ENCODE measurements at regions not wholly inside any gene's neighbourhood (a gene's known extent, or its start where the extent isn't known, plus 50 kb on each side); places are given as distances from the start of the nearest gene placed in this dataset.

DNA sequence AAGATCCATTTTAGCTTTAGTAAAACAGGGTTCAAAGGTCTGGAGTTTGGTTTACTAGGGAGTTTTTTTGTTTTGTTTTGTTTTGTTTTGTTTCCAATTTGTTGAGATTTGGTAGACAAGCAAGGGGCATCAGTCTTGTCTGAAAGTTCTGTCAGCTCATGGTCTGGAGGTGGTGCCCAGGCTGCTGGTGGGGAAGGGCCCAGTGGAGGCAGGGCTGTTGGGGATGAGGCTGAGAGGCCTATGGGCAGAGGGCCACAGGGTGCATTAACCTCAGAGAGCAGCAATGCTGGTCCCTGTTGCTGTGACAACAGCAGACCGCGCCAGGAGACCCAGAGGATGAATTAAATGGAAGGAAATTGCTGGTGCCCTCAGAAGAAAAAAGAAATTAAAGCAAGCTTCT is 174.5 kb downstream of the FGF1 start (continued):
- TF ChIP-seq, protein P1, sequence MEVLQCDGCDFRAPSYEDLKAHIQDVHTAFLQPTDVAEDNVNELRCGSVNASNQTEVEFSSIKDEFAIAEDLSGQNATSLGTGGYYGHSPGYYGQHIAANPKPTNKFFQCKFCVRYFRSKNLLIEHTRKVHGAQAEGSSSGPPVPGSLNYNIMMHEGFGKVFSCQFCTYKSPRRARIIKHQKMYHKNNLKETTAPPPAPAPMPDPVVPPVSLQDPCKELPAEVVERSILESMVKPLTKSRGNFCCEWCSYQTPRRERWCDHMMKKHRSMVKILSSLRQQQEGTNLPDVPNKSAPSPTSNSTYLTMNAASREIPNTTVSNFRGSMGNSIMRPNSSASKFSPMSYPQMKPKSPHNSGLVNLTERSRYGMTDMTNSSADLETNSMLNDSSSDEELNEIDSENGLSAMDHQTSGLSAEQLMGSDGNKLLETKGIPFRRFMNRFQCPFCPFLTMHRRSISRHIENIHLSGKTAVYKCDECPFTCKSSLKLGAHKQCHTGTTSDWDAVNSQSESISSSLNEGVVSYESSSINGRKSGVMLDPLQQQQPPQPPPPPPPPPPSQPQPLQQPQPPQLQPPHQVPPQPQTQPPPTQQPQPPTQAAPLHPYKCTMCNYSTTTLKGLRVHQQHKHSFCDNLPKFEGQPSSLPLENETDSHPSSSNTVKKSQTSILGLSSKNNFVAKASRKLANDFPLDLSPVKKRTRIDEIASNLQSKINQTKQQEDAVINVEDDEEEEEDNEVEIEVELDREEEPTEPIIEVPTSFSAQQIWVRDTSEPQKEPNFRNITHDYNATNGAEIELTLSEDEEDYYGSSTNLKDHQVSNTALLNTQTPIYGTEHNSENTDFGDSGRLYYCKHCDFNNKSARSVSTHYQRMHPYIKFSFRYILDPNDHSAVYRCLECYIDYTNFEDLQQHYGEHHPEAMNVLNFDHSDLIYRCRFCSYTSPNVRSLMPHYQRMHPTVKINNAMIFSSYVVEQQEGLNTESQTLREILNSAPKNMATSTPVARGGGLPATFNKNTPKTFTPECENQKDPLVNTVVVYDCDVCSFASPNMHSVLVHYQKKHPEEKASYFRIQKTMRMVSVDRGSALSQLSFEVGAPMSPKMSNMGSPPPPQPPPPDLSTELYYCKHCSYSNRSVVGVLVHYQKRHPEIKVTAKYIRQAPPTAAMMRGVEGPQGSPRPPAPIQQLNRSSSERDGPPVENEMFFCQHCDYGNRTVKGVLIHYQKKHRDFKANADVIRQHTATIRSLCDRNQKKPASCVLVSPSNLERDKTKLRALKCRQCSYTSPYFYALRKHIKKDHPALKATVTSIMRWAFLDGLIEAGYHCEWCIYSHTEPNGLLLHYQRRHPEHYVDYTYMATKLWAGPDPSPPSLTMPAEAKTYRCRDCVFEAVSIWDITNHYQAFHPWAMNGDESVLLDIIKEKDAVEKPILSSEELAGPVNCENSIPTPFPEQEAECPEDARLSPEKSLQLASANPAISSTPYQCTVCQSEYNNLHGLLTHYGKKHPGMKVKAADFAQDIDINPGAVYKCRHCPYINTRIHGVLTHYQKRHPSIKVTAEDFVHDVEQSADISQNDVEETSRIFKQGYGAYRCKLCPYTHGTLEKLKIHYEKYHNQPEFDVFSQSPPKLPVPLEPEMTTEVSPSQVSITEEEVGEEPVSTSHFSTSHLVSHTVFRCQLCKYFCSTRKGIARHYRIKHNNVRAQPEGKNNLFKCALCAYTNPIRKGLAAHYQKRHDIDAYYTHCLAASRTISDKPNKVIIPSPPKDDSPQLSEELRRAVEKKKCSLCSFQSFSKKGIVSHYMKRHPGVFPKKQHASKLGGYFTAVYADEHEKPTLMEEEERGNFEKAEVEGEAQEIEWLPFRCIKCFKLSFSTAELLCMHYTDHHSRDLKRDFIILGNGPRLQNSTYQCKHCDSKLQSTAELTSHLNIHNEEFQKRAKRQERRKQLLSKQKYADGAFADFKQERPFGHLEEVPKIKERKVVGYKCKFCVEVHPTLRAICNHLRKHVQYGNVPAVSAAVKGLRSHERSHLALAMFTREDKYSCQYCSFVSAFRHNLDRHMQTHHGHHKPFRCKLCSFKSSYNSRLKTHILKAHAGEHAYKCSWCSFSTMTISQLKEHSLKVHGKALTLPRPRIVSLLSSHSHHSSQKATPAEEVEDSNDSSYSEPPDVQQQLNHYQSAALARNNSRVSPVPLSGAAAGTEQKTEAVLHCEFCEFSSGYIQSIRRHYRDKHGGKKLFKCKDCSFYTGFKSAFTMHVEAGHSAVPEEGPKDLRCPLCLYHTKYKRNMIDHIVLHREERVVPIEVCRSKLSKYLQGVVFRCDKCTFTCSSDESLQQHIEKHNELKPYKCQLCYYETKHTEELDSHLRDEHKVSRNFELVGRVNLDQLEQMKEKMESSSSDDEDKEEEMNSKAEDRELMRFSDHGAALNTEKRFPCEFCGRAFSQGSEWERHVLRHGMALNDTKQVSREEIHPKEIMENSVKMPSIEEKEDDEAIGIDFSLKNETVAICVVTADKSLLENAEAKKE (CRISPR knock-in tag; IDR thresholded peaks at IDR 0.05) = no peak
- TF ChIP-seq, protein P2, sequence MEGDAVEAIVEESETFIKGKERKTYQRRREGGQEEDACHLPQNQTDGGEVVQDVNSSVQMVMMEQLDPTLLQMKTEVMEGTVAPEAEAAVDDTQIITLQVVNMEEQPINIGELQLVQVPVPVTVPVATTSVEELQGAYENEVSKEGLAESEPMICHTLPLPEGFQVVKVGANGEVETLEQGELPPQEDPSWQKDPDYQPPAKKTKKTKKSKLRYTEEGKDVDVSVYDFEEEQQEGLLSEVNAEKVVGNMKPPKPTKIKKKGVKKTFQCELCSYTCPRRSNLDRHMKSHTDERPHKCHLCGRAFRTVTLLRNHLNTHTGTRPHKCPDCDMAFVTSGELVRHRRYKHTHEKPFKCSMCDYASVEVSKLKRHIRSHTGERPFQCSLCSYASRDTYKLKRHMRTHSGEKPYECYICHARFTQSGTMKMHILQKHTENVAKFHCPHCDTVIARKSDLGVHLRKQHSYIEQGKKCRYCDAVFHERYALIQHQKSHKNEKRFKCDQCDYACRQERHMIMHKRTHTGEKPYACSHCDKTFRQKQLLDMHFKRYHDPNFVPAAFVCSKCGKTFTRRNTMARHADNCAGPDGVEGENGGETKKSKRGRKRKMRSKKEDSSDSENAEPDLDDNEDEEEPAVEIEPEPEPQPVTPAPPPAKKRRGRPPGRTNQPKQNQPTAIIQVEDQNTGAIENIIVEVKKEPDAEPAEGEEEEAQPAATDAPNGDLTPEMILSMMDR (conservative IDR thresholded peaks at IDR 0.05; ENCODE audit: low read depth in 2 of 2) = no peak
- TF ChIP-seq EZH2 (IDR thresholded peaks at IDR 0.05; ENCODE audit: low read depth, unreplicated experiment) = no peak
- TF ChIP-seq EZH2phosphoT487 (IDR thresholded peaks at IDR 0.05; ENCODE audit: unreplicated experiment) = no peak
- no peak for TF ChIP-seq CREB1 (CRISPR knock-in tag; IDR thresholded peaks at IDR 0.05; ENCODE audit: low read depth)
- TF ChIP-seq, protein P3, sequence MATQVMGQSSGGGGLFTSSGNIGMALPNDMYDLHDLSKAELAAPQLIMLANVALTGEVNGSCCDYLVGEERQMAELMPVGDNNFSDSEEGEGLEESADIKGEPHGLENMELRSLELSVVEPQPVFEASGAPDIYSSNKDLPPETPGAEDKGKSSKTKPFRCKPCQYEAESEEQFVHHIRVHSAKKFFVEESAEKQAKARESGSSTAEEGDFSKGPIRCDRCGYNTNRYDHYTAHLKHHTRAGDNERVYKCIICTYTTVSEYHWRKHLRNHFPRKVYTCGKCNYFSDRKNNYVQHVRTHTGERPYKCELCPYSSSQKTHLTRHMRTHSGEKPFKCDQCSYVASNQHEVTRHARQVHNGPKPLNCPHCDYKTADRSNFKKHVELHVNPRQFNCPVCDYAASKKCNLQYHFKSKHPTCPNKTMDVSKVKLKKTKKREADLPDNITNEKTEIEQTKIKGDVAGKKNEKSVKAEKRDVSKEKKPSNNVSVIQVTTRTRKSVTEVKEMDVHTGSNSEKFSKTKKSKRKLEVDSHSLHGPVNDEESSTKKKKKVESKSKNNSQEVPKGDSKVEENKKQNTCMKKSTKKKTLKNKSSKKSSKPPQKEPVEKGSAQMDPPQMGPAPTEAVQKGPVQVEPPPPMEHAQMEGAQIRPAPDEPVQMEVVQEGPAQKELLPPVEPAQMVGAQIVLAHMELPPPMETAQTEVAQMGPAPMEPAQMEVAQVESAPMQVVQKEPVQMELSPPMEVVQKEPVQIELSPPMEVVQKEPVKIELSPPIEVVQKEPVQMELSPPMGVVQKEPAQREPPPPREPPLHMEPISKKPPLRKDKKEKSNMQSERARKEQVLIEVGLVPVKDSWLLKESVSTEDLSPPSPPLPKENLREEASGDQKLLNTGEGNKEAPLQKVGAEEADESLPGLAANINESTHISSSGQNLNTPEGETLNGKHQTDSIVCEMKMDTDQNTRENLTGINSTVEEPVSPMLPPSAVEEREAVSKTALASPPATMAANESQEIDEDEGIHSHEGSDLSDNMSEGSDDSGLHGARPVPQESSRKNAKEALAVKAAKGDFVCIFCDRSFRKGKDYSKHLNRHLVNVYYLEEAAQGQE (IDR thresholded peaks at IDR 0.05; ENCODE audit: unreplicated experiment) = no peak
- no peak for TF ChIP-seq ZNF331 (CRISPR knock-in tag; IDR thresholded peaks at IDR 0.05; ENCODE audit: low read depth)
